ENCODE measurements at regions not wholly inside any gene's neighbourhood (a gene's known extent, or its start where the extent isn't known, plus 50 kb on each side); places are given as distances from the start of the nearest gene placed in this dataset.
"Not testable (repeated sequence)": the region's sequence is repeated elsewhere in the genome, so short reads cannot be mapped to it uniquely, and the experiment has no call there.

- DNase-seq (ENCODE audit: low read depth in 4 of 4, low spot score in 3 of 4) = no peak
These were observed 300.3 kb downstream of the NPHP4 start for GRCh38 chr1:5691795-5692509.

GRCh38 chr1:5690898-5691297 is 301.3 kb downstream of the NPHP4 start:
- DNase-seq (ENCODE audit: low read depth in 4 of 4, low spot score in 3 of 4) = no peak

GRCh38 chr1:5690291-5690690 is 301.9 kb downstream of the NPHP4 start:
- no peak for DNase-seq (ENCODE audit: low read depth in 4 of 4, low spot score in 3 of 4)

GRCh38 chr1:5688081-5689077 is 303.8 kb downstream of the NPHP4 start:
- DNase-seq (ENCODE audit: low read depth in 4 of 4, low spot score in 3 of 4) = no peak

- no peak for DNase-seq (ENCODE audit: low read depth in 4 of 4, low spot score in 3 of 4)
These were observed 305.1 kb downstream of the NPHP4 start for GRCh38 chr1:5686925-5687706.

- no peak for DNase-seq (ENCODE audit: low read depth in 4 of 4, low spot score in 3 of 4)
These were observed 306.0 kb downstream of the NPHP4 start for GRCh38 chr1:5686195-5686594.

- DNase-seq (ENCODE audit: low read depth in 4 of 4, low spot score in 3 of 4) = no peak
These were observed 306.7 kb downstream of the NPHP4 start for GRCh38 chr1:5685446-5686040.

GRCh38 chr1:5684791-5685190 is 307.4 kb downstream of the NPHP4 start:
- DNase-seq (ENCODE audit: low read depth in 4 of 4, low spot score in 3 of 4) = no peak

GRCh38 chr1:5683446-5683845 is 308.8 kb downstream of the NPHP4 start:
- DNase-seq (ENCODE audit: low read depth in 4 of 4, low spot score in 3 of 4) = no peak

- peak in 1 of 4 donors; percentile 19 for DNase-seq (ENCODE audit: low read depth in 4 of 4, low spot score in 3 of 4)
These were observed 309.5 kb downstream of the NPHP4 start for GRCh38 chr1:5682626-5683225.

GRCh38 chr1:5681654-5682053 is 310.6 kb downstream of the NPHP4 start:
- DNase-seq (ENCODE audit: low read depth in 4 of 4, low spot score in 3 of 4) = no peak

- no peak for DNase-seq (ENCODE audit: low read depth in 4 of 4, low spot score in 3 of 4)
These were observed 311.6 kb downstream of the NPHP4 start for GRCh38 chr1:5680600-5680999.

- DNase-seq (ENCODE audit: low read depth in 4 of 4, low spot score in 3 of 4) = no peak
These were observed 313.5 kb downstream of the NPHP4 start for GRCh38 chr1:5678759-5679158.

- DNase-seq (ENCODE audit: low read depth in 4 of 4, low spot score in 3 of 4) = not testable (repeated sequence)
These were observed 319.9 kb downstream of the NPHP4 start for GRCh38 chr1:5672355-5672754.

- no peak for DNase-seq (ENCODE audit: low read depth in 4 of 4, low spot score in 3 of 4)
These were observed 321.5 kb downstream of the NPHP4 start for GRCh38 chr1:5670590-5671350.

- no peak for DNase-seq (ENCODE audit: low read depth in 4 of 4, low spot score in 3 of 4)
These were observed 324.5 kb downstream of the NPHP4 start for GRCh38 chr1:5667513-5668325.

- DNase-seq (ENCODE audit: low read depth in 4 of 4, low spot score in 3 of 4) = no peak
These were observed 327.0 kb downstream of the NPHP4 start for GRCh38 chr1:5664906-5665875.

Measured in left renal pelvis (tissue), 4 donors.